ENCODE measurements at regions not wholly inside any gene's neighbourhood (a gene's known extent, or its start where the extent isn't known, plus 50 kb on each side); places are given as distances from the start of the nearest gene placed in this dataset.

GRCh38 chr5:52262844-52263243 is 524.9 kb upstream of the ITGA1 start:
- Histone ChIP-seq H3K56ac (replicated peaks; ENCODE audit: insufficient read length, low read depth, low read length) (no peak overlapping the region), H2AFZ (ENCODE audit: low read length) (no peak overlapping the region), H3K14ac (ENCODE audit: insufficient read length) (no peak overlapping the region), H2BK120ac (replicated peaks; ENCODE audit: low read depth, low read length) (no peak overlapping the region), H4K20me1 (replicated peaks in 1 of 2; ENCODE audit: control insufficient read depth in 1 of 2, insufficient read depth in 2 of 2, low read length in 2 of 2) (no peaks in the 10 kb centered on the region), H3K4ac (replicated peaks; ENCODE audit: insufficient read length, low read depth, low read length) (no peak overlapping the region), H4K8ac (ENCODE audit: extremely low read depth, insufficient read depth, low read length) (no peak overlapping the region), H2BK5ac (ENCODE audit: low read depth, low read length) (no peak overlapping the region), H3K36me3 (ENCODE audit: control insufficient read depth in 2 of 4, insufficient read depth in 4 of 4, low read length in 3 of 4) (no peaks in the 10 kb centered on the region), H3K23me2 (ENCODE audit: low read depth, low read length) (no peaks in the 10 kb centered on the region), H4K91ac (replicated peaks; ENCODE audit: insufficient read length, low read length) (no peak overlapping the region), H3K4me1 (replicated peaks in 1 of 4; ENCODE audit: control insufficient read depth in 3 of 4, insufficient read depth in 4 of 4, low read length in 3 of 4) (no peaks in the 10 kb centered on the region), H3K27me3 (replicated peaks in 1 of 4; ENCODE audit: control insufficient read depth in 3 of 4, extremely low read depth in 1 of 4, insufficient read depth in 3 of 4, low read length in 3 of 4) (no peaks in the 10 kb centered on the region), H3K4me3 (ENCODE audit: extremely low read depth in 1 of 4, insufficient read depth in 2 of 4, low read depth in 3 of 4, low read length in 4 of 4) (no peak overlapping the region), H3K18ac (ENCODE audit: extremely low read depth, low read length) (no peak overlapping the region), H3K9me3 (ENCODE audit: insufficient read depth in 2 of 2, low read depth in 1 of 2, low read length in 1 of 2) (no peaks in the 10 kb centered on the region), H3K79me2 (ENCODE audit: control insufficient read depth in 1 of 2, insufficient read depth in 2 of 2, low read length in 2 of 2) (no peaks in the 10 kb centered on the region), H3K27ac (ENCODE audit: low read depth, low read length) (no peak overlapping the region), H3K23ac (ENCODE audit: insufficient read length) (no peak overlapping the region), H3K9ac (replicated peaks in 1 of 4; ENCODE audit: extremely low read depth in 1 of 4, low read depth in 3 of 4, low read length in 3 of 4) (no peak overlapping the region), H2BK12ac (ENCODE audit: low read depth, low read length) (no peak overlapping the region), H3K4me2 (ENCODE audit: insufficient read depth in 1 of 2, low read depth in 2 of 2, low read length in 2 of 2) (no peak overlapping the region), H2BK20ac (ENCODE audit: low read length) (no peak overlapping the region), H2BK15ac (ENCODE audit: low read length) (no peak overlapping the region), H4K5ac (ENCODE audit: insufficient read length, low read depth, low read length) (no peak overlapping the region), H3K79me1 (ENCODE audit: low read depth, low read length) (no peaks in the 10 kb centered on the region), H2AK5ac (ENCODE audit: low read depth, low read length) (no peak overlapping the region)
- TF ChIP-seq SAP30 (IDR thresholded peaks at IDR 0.05; ENCODE audit: insufficient read depth, insufficient replicate concordance, low read length): no peak
- TF ChIP-seq RNF2 (IDR thresholded peaks at IDR 0.05; ENCODE audit: borderline replicate concordance, low read depth, low read length, missing control alignments, poor library complexity, severe bottlenecking): no peak
- TF ChIP-seq NANOG (IDR thresholded peaks at IDR 0.05; ENCODE audit: insufficient read depth, low read depth, low read length, poor library complexity, severe bottlenecking): no peak
- no peak for TF ChIP-seq KDM5A (IDR thresholded peaks at IDR 0.05; ENCODE audit: low read length)
- TF ChIP-seq GTF2F1 (IDR thresholded peaks at IDR 0.05; ENCODE audit: borderline replicate concordance, low read depth, low read length): no peak
- TF ChIP-seq KDM4A (IDR thresholded peaks at IDR 0.05; ENCODE audit: low read depth, low read length, severe bottlenecking): no peak
- no peak for TF ChIP-seq EZH2 (IDR thresholded peaks at IDR 0.05; ENCODE audit: low read depth, low read length, severe bottlenecking)
- no peak for TF ChIP-seq MAX (IDR thresholded peaks at IDR 0.05)
- TF ChIP-seq CREB1 (IDR thresholded peaks at IDR 0.05): no peak
- CTCF ChIA-PET (ENCODE audit: partially characterized antibody): no interaction called here
- WGBS, 2 experiments (ENCODE audit: extremely low coverage in 1 of 2, insufficient coverage in 1 of 2, insufficient read length in 1 of 2, insufficient replicate concordance in 2 of 2, low coverage in 1 of 2, low lambda C conversion rate in 2 of 2, missing lambda C conversion rate in 1 of 2): 98% methylated on average over 3 of the region's 3 CpGs; no CpG with 5 or more reads in 1 of the 2 experiments
- no peak for FAIRE-seq
- no peak for DNase-seq (ENCODE audit: low read depth in 1 of 2, low spot score in 2 of 2)
- POLR2A ChIA-PET (ENCODE audit: partially characterized antibody): no interaction called here

Measured in H1 (cell line).